ENCODE measurements at regions not wholly inside any gene's neighbourhood (a gene's known extent, or its start where the extent isn't known, plus 50 kb on each side); places are given as distances from the start of the nearest gene placed in this dataset.

GRCh38 chr2:235165136-235165535 is 213.3 kb downstream of the SH3BP4 start (continued):
- TF ChIP-seq CHD7 (IDR thresholded peaks at IDR 0.05; ENCODE audit: insufficient replicate concordance, low read length) (no peak), ASH2L (IDR thresholded peaks at IDR 0.05; ENCODE audit: low read length) (no peak), SIN3A (conservative IDR thresholded peaks at IDR 0.05 in 1 of 2, IDR thresholded peaks at IDR 0.05 in 1 of 2; ENCODE audit: low read depth in 1 of 2, low read length in 2 of 2) (no peak)
